ENCODE measurements at regions not wholly inside any gene's neighbourhood (a gene's known extent, or its start where the extent isn't known, plus 50 kb on each side); places are given as distances from the start of the nearest gene placed in this dataset.

GRCh38 chr2:35416391-35417140, 939.0 kb upstream of the CRIM1 start:
- no peak for DNase-seq

- no peak for DNase-seq
Measured at GRCh38 chr2:35415942-35416341, 939.6 kb upstream of the CRIM1 start.

GRCh38 chr2:35415282-35415681, 940.3 kb upstream of the CRIM1 start:
- no peak for DNase-seq

- DNase-seq, result peak in 1 of 4 experiments; percentile 13
Measured at GRCh38 chr2:35410431-35411061, 945.0 kb upstream of the CRIM1 start.

- no peak for DNase-seq
Measured at GRCh38 chr2:35409762-35410161, 945.8 kb upstream of the CRIM1 start.

- no peak for DNase-seq
Measured at GRCh38 chr2:35408320-35408719, 947.3 kb upstream of the CRIM1 start.

GRCh38 chr2:35391736-35392442, 963.7 kb upstream of the CRIM1 start:
- DNase-seq, result no peak

- DNase-seq, result no peak
Measured at GRCh38 chr2:35378791-35379190, 976.8 kb upstream of the CRIM1 start.

- DNase-seq, result no peak
Measured at GRCh38 chr2:35374845-35375244, 980.7 kb upstream of the CRIM1 start.

GRCh38 chr2:35365859-35366258, 989.7 kb upstream of the CRIM1 start:
- no peak for DNase-seq

- no peak for DNase-seq
Measured at GRCh38 chr2:35356332-35356731, 999.2 kb upstream of the CRIM1 start.

- DNase-seq, result no peak
Measured at GRCh38 chr2:35355056-35355455, 1000.5 kb upstream of the CRIM1 start.

- DNase-seq, result no peak
Measured at GRCh38 chr2:35347561-35347960, 1008.0 kb upstream of the CRIM1 start.

GRCh38 chr2:35343135-35343534, 1012.4 kb upstream of the CRIM1 start:
- no peak for DNase-seq

GRCh38 chr2:35339211-35339610, 1016.4 kb upstream of the CRIM1 start:
- no peak for DNase-seq

GRCh38 chr2:35337922-35338321, 1017.7 kb upstream of the CRIM1 start:
- no peak for DNase-seq

- DNase-seq, result no peak
Measured at GRCh38 chr2:35314049-35314448, 1041.5 kb upstream of the CRIM1 start.

GRCh38 chr2:35301369-35301768, 1054.2 kb upstream of the CRIM1 start:
- DNase-seq, result no peak

- no peak for DNase-seq
Measured at GRCh38 chr2:35298493-35298892, 1057.1 kb upstream of the CRIM1 start.

GRCh38 chr2:35297403-35297802, 1058.2 kb upstream of the CRIM1 start:
- no peak for DNase-seq

- DNase-seq, result no peak
Measured at GRCh38 chr2:35294636-35295263, 1060.8 kb upstream of the CRIM1 start.

- no peak for DNase-seq
Measured at GRCh38 chr2:35293261-35293660, 1062.3 kb upstream of the CRIM1 start.

- no peak for DNase-seq
Measured at GRCh38 chr2:35292199-35292598, 1063.4 kb upstream of the CRIM1 start.

- DNase-seq, result no peak
Measured at GRCh38 chr2:35281702-35282101, 1073.9 kb upstream of the CRIM1 start.
